ENCODE measurements at regions not wholly inside any gene's neighbourhood (a gene's known extent, or its start where the extent isn't known, plus 50 kb on each side); places are given as distances from the start of the nearest gene placed in this dataset.

GRCh38 chr2:239583171-239583878 lies 182.5 kb upstream of the HDAC4 start:
- TF ChIP-seq CTCF (IDR thresholded peaks at IDR 0.05; ENCODE audit: low read length) (no peak), EZH2 (IDR thresholded peaks at IDR 0.05; ENCODE audit: borderline replicate concordance, low read length) (no peak)

Measured in OCI-LY1 (cell line).